Rectal smooth muscle tissue (tissue), 1 donor: ENCODE measurements at regions not wholly inside any gene's neighbourhood (a gene's known extent, or its start where the extent isn't known, plus 50 kb on each side); places are given as distances from the start of the nearest gene placed in this dataset.

Experiments
- H3K27ac ChIP-seq: one replicate; pipeline ENCODE4 v1.7.0; 2013; ENCODE audit warnings: low read depth, low read length, inconsistent platforms
- H3K27me3 ChIP-seq: one replicate; pipeline ENCODE4 v1.7.0; 2013; ENCODE audit warnings: low read length; ENCODE audit not compliant: control insufficient read depth, insufficient read depth
- H3K36me3 ChIP-seq: one replicate; pipeline ENCODE4 v1.7.0; 2013; ENCODE audit warnings: low read length; ENCODE audit not compliant: control insufficient read depth, insufficient read depth
- H3K4me1 ChIP-seq: one replicate; pipeline ENCODE4 v1.7.0; 2013; ENCODE audit warnings: low read length; ENCODE audit not compliant: control insufficient read depth, insufficient read depth
- H3K4me3 ChIP-seq: one replicate; pipeline ENCODE4 v1.7.0; 2013; ENCODE audit warnings: low read length
- H3K9ac ChIP-seq: one replicate; pipeline ENCODE4 v1.7.0; 2013; ENCODE audit warnings: low read length

GRCh38 chr2:200131307-200131706, 175.2 kb upstream of the SPATS2L start:
- H3K4me1 ChIP-seq = no peaks in the 10 kb centered on the region

GRCh38 chr2:200135082-200135481, 171.4 kb upstream of the SPATS2L start:
- Histone ChIP-seq H3K4me3 (no peak overlapping the region), H3K27ac (no peak overlapping the region), H3K36me3 (no peaks in the 10 kb centered on the region), H3K27me3 (no peaks in the 10 kb centered on the region), H3K4me1 (peaks cover 16% of the 10 kb centered on the region), H3K9ac (no peak overlapping the region)

More at GRCh38 chr2:200131307-200131706, 175.2 kb upstream of the SPATS2L start:
- no peak overlapping the region for H3K27ac ChIP-seq
- no peaks in the 10 kb centered on the region for H3K27me3 ChIP-seq
- no peak overlapping the region for H3K9ac ChIP-seq
- no peaks in the 10 kb centered on the region for H3K36me3 ChIP-seq
- no peak overlapping the region for H3K4me3 ChIP-seq

GRCh38 chr2:200136655-200137054, 169.8 kb upstream of the SPATS2L start:
- no peak overlapping the region for H3K9ac ChIP-seq
- no peak overlapping the region for H3K27ac ChIP-seq
- H3K4me1 ChIP-seq = peaks cover 16% of the 10 kb centered on the region
- H3K36me3 ChIP-seq = no peaks in the 10 kb centered on the region
- no peak overlapping the region for H3K4me3 ChIP-seq
- H3K27me3 ChIP-seq = no peaks in the 10 kb centered on the region

- Histone ChIP-seq H3K4me1 (peaks cover 16% of the 10 kb centered on the region), H3K27ac (peak overlapping the region; percentile 24), H3K9ac (no peak overlapping the region)
Measured at GRCh38 chr2:200137271-200137670, 169.2 kb upstream of the SPATS2L start.

GRCh38 chr2:200137691-200138090, 168.8 kb upstream of the SPATS2L start:
- Histone ChIP-seq H3K27me3 (no peaks in the 10 kb centered on the region), H3K36me3 (no peaks in the 10 kb centered on the region), H3K4me3 (no peak overlapping the region), H3K27ac (peak overlapping the region; percentile 24), H3K9ac (no peak overlapping the region), H3K4me1 (peaks cover 16% of the 10 kb centered on the region)

More at GRCh38 chr2:200137271-200137670, 169.2 kb upstream of the SPATS2L start:
- no peak overlapping the region for H3K4me3 ChIP-seq
- H3K36me3 ChIP-seq = no peaks in the 10 kb centered on the region
- H3K27me3 ChIP-seq = no peaks in the 10 kb centered on the region

- no peaks in the 10 kb centered on the region for H3K27me3 ChIP-seq
- peaks cover 16% of the 10 kb centered on the region for H3K4me1 ChIP-seq
- H3K4me3 ChIP-seq = no peak overlapping the region
- peak overlapping the region; percentile 55 for H3K27ac ChIP-seq
- no peak overlapping the region for H3K9ac ChIP-seq
- no peaks in the 10 kb centered on the region for H3K36me3 ChIP-seq
Measured at GRCh38 chr2:200138391-200139124, 167.9 kb upstream of the SPATS2L start.

- Histone ChIP-seq H3K4me3 (no peak overlapping the region), H3K27ac (no peak overlapping the region), H3K9ac (no peak overlapping the region), H3K36me3 (no peaks in the 10 kb centered on the region), H3K4me1 (no peaks in the 10 kb centered on the region), H3K27me3 (no peaks in the 10 kb centered on the region)
Measured at GRCh38 chr2:200144571-200144970, 161.9 kb upstream of the SPATS2L start.

GRCh38 chr2:200146501-200146900, 160.0 kb upstream of the SPATS2L start:
- H3K9ac ChIP-seq = no peak overlapping the region
- no peaks in the 10 kb centered on the region for H3K4me1 ChIP-seq
- no peak overlapping the region for H3K4me3 ChIP-seq
- H3K27me3 ChIP-seq = no peaks in the 10 kb centered on the region
- H3K36me3 ChIP-seq = no peaks in the 10 kb centered on the region
- H3K27ac ChIP-seq = no peak overlapping the region

- Histone ChIP-seq H3K27ac (no peak overlapping the region), H3K27me3 (no peaks in the 10 kb centered on the region), H3K9ac (no peak overlapping the region), H3K4me3 (no peak overlapping the region), H3K36me3 (no peaks in the 10 kb centered on the region), H3K4me1 (no peaks in the 10 kb centered on the region)
Measured at GRCh38 chr2:200147371-200147770, 159.1 kb upstream of the SPATS2L start.

- H3K27ac ChIP-seq = no peak overlapping the region
Measured at GRCh38 chr2:200148366-200148765, 158.1 kb upstream of the SPATS2L start.

GRCh38 chr2:200150411-200151086, 155.9 kb upstream of the SPATS2L start:
- Histone ChIP-seq H3K27ac (no peak overlapping the region), H3K4me1 (no peaks in the 10 kb centered on the region), H3K36me3 (no peaks in the 10 kb centered on the region), H3K27me3 (no peaks in the 10 kb centered on the region), H3K9ac (no peak overlapping the region), H3K4me3 (no peak overlapping the region)

More at GRCh38 chr2:200148366-200148765, 158.1 kb upstream of the SPATS2L start:
- Histone ChIP-seq H3K36me3 (no peaks in the 10 kb centered on the region), H3K9ac (no peak overlapping the region), H3K4me1 (no peaks in the 10 kb centered on the region), H3K4me3 (no peak overlapping the region), H3K27me3 (no peaks in the 10 kb centered on the region)

- Histone ChIP-seq H3K27me3 (no peaks in the 10 kb centered on the region), H3K4me3 (no peak overlapping the region), H3K9ac (no peak overlapping the region), H3K36me3 (no peaks in the 10 kb centered on the region), H3K27ac (no peak overlapping the region), H3K4me1 (no peaks in the 10 kb centered on the region)
Measured at GRCh38 chr2:200155652-200156051, 150.8 kb upstream of the SPATS2L start.
